G401.6 (cell line): ENCODE measurements at regions not wholly inside any gene's neighbourhood (a gene's known extent, or its start where the extent isn't known, plus 50 kb on each side); places are given as distances from the start of the nearest gene placed in this dataset.

Source experiments
- FAIRE-seq: peaks from 2 replicates; lab custom pipeline; 2012; peaks lifted over from hg19 to GRCh38; lab: Jason Lieb, UNC

DNA sequence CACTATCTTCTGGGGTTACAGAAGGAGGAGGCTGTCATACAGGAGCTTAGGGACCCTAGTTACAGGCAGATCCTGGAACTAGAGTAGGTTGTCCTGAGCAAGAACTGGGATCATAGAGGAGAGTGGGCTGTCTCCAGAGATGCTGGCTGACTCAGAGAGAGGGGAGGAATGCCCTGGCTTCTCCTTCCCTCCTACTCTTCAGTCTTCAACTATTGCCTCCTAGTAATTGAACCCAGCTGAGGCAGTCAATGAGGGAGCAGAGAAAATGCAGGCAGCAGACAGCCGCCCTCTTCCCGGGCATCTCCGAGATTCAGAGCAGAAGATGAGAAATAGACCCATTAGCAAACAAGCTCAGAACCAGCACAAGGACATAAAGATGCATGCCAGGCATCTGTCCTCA lies 118.3 kb upstream of the PDE5A start:
- no peak for FAIRE-seq

DNA sequence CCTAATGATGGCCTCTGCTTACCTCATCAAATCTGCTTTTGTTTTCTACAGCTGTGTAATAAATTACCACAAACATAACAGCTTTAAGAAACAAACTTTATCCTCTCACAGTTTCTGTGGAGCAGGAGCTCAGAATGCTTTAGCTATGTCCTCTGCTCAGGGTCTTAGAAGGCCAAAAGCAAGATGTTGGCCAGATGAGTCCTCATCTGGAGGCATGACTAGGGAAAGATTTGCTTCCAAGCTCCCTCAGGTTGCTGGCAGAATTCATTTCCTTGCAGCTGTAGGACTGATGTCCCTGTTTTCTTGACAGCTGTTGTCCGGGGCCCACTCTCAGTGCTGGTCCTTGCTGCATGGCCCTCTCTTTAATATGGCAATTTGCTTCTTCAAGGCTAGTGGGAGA lies 116.7 kb upstream of the PDE5A start:
- FAIRE-seq = no peak

DNA sequence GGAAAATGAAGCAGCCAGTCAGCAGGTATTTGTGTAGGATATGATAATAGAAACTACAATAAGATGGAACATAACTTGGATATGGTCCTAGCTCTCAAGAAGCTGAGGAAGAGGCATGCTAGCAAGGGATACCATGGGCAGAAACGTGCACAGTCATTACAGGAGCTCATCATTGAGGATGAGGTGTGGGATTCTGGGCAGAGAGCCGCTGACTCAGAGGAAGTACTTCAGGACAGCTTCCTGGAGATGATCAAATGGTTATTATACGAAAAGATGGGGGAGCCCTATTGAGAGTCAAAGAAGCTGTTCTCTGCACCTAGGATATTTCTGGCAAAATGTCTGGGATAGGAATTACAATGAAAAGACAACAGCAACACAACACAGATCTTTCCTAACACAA lies 116.0 kb upstream of the PDE5A start:
- FAIRE-seq = no peak

DNA sequence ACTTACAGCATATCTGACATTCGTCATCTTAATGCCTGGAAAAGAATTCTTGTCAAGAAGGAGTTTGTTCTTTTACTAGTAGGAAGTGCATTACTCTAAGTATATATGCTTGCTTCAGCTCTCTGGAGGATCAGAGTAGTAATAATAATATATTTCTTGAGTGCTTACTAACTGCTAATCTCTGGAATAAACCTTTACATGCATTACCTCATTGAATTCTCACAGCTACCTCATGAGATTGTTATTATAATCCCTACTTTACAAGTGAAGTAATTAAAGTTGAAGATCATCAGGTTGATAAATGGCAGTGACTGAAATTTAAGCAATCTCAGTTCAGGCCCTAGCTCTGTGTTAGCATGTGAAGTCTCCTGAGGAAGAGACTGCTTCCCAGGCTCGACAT lies 115.0 kb upstream of the PDE5A start:
- no peak for FAIRE-seq

DNA sequence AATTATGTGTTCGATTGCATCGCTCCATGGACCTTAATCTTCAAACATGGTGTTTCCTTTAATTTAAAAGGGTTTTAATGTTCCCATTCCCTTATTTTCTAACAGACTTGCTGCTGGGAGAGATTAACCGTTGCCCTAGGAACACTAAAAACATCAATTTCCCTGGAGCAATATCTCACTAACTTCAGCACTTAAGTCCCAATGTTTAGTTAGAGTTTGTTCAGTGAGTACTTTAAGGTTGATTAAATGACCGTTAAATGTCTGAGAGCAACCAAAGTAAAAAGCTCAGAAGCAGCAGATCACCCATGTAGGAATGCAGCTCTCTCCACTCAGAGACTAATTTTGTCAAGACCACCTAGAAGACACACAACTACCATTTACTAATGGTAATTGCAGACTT lies 111.2 kb upstream of the PDE5A start:
- FAIRE-seq = no peak

DNA sequence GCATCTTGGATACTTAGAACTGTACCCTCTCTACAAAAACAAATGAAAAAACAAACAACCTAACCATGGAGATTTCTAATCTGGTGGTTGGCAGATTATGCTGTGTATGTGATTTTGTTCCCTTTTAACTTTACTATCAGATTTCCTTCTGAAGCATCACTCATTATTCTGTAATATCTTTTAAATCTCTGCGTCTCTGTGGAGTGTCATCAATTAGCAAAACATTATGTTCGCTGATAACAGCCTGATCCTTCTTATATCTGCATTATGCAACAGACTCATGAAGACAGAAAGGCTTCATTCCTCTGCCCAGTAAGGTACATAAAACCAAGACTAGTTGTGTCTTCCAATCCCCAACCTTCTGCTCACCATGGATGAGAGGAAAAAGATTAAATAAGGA lies 110.3 kb upstream of the PDE5A start:
- FAIRE-seq = no peak

DNA sequence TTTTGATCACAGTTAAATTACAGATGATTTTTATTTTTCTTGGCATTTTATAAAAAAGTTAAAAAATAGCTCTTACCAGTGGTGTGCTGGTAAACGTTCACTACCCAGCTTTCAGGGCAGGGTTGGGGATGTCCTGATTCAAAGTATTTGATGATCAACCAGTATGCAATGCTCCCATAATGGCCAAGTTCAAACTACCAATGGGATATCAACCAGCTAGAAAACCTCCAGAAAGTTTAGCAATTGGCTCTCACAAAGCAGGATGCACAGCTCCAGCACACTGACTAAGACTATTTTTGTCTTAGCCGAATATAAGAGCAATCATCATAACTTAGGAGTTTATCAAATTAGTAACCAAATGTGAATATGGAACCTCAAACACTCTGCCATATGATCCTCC lies 108.0 kb upstream of the PDE5A start:
- no peak for FAIRE-seq

DNA sequence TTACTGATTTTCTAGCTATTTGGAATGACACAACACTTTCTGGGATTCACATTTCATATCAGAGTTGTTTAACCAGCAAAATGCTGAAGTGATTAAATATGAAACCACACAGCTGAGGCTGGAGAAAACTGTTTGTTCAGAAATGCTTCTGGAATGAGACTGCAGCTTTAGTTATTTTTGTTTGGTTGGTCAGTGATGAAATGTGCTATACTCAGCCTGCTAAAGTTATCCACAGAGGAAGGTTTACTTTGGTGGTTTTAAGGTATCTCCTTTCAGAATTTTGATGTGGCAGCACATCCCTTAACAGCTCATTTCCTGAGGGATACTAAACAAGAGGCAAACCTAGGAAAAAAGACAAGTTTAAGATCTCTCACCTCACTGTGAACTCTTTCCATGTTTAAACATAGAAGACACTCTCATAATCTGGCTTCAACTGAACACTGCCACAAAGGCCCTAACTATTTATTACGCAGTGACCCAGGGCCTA lies 106.6 kb upstream of the PDE5A start:
- no peak for FAIRE-seq

DNA sequence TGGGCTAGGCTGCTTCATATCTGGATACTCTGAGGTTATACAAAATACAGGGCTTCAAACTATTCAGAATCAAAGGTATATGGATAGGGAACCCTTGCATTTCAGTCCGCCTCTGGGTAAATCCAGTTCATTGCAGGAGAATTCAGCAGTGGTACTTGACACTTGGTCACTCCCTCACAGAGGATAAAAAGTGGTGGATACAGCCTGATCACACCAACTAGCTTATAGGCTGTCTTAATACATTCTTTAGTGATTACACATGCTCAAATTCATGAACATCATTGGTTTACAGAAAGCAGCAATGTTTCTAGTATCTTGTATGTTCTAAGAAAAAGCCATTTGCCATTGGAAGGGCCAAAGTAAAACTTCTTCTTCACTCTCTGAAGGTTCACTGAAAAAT lies 104.8 kb upstream of the PDE5A start:
- no peak for FAIRE-seq

DNA sequence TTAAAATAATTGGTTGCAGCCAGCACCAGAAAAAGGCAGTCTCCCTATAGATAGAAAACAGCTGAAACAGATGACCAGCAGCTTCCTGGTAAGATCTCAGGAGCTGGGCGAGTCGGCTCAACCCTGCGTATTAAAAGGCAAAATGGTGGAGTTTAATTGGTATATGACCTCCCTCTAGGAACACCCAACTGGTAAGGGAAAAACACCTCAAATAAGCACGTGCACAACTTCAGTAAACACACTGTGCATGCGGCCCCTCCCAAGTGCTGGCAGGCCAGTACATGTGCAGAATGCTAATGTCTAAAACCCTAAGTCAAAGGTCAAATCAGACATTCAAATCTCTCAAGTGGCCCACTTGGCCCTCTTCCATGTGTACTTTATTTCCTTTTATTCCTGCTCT lies 103.2 kb upstream of the PDE5A start:
- FAIRE-seq = no peak

DNA sequence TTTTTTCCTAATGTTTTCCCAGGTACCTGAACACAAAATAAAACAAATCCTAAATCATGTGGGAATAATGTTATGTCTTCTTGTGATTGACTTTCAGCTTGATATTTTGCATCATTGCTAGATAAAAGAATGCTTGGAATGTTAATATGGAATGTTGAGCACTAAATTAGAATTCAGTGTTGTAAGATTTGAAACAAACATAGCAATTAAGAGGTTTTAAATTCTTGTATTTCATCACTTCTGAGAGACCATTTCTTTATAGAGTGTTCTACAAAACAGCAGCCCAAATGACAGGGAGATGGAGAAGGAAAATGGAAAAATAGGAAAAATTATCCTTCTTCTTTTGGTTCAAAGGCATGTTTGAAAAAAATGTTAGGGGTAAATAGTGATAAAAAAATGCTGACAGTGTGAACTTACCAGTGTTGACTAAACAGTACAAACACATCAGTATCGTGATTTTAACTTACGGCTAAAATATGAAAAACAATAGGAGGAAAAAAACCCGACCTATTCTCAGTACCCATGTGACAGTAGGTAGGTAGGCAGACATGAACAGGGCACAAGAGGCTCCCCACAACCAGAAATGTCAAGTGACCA lies 102.6 kb upstream of the PDE5A start:
- FAIRE-seq = no peak

DNA sequence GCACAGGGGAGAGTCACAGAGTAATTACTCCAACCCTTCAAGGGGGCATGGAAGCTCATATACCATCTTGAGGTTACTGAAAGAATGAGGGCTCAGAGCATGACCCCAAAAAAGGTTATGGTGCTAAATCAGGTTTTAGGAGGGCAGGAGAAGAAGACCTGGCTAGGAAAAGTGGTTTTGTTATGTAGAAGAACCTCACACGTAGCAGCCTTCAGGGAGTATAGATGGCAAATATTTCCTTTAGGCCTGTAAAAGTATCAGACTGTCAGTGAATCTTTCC lies 102.0 kb upstream of the PDE5A start:
- no peak for FAIRE-seq

DNA sequence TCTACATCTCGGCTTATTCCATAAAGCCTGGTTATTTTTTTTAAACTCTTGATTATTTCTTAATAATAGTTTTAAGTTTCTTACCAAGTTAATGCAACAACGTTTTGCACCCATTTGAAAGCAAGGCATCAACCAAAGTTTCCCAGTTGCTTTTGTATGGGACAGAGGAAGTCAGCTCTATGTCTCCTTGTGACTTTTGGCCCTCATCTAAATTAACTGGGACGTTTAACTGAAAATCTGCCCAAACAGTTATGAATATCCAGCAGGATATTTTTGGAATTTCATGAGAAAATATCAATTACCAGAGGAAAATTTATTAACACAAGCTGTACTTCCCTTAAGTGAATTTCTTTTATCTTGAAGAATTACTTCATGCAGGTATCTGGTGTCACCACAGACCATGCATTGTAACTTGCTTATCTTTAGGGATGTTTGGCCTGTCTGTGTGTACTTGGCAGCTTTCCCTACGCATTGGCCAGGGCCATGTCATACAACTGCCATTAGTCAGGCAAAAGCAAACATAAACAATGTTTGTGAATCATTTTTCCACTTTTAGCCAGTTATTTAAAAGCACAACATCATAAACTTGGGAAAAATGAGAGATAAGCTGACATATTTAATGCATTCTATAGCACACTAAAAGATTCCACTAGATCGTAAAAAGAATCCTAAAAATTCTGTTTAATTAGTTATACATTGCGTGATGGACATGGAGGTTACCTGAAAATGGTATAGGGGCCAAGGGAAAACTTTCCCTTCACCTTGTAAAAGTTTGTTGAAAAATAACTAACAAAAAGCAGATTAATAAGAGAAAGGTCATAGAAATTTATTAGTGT lies 101.4 kb upstream of the PDE5A start:
- no peak for FAIRE-seq

DNA sequence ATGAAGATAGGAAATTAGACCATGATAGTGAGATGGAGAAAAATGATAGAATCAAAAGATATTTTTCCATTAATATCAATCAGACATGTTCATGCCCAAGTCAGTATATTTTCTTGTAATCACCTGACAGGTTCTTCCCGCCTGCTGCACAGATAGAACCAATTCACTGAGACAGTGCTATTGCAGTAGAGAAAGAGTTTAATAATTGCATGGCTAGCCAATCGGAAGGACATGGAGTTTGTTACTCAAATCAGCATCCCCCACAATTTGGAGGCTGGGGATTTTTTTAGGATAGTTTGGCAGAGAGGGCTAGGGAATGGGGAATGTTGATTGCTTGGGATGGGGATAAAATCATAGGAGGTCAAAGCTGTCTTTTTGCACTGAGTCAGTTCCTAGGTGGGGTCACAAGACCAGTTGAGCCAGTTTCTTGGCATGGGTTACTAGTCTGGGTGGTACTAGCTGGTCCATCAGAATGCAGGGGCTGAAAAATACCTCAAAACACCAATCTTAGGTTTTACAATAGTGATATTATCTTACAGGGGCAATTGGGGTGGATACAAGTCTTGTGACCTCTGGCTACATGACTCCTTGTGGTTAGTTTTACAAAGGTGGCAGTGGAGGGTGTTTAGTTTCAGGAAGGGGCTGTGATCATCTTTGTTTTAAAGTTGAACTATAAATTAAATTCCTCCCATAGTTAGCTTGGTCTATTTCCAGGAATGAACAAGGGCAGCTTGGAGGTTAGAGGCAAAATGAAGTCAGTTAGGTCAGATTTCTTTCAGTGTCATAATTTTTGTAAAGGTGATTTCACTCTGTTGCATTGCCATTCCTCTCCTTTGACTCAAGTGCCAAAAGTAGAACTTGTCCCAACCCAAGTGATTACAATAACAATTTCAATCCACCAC lies 100.3 kb upstream of the PDE5A start:
- FAIRE-seq = no peak

DNA sequence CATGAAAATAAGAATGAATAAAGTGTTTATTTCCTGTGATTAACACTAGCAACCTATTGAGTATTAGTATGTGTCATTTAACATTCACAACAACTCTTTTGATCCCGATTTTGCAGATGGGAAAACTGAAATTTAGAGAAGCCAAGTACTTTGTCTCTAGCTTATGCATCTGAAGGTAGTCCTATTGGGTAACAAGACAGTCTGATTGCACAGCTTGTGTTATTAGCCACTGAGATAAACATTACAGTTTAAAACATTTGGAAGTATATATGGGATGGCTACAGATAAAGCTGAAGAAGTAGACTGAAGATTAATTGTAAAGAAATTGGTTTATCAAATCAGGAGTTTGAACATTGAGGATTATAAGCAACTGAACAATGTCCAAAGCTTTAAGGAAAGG lies 99.6 kb upstream of the PDE5A start:
- FAIRE-seq = no peak

DNA sequence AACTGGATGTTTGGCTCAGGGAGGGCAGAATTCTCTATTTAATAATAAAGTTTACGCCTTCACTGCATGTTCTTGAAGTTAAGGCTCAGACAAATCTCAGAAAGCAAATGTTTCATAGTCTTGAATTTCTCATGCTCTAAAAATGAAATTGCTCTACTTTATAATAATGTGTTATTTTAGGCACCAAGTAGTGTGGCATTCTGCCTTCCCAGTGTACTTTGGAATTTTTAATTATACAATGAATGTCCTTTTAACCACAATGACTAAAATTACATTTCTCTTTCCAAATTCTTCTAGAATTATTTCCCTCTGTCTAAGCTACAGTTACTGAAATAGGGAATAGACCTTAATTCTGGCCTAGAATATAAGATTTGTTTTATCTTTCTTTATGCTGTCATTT lies 97.9 kb upstream of the PDE5A start:
- no peak for FAIRE-seq

DNA sequence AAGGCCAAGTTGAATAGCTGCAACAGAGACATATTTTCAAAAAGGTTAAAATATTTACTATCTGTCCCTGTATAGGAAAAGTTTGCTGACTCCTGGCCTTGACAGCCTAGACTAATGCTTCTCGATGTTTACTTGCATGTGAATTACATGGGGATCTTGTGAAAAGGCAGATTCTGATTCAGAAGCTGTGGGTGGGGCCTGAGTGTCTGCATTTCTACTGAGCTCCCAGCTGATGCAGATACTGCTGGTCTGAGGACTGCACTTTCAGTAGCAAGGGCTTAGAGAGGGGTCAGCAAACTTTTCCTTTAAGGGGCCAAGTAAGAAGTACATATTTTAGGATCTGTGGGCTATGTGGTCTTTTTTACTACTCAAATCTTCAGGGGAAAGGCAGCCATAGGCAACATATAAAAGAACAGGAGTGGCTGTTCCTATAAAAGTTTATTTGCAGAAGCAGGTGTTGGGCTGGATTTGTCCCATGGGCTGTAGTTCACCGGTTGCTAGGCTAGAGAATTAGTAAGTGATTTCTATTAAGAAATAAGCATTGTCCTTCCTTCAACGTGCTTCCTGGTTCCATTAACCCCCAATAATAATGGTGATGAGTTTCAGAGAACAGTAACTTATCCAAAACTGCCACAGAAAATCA lies 97.2 kb upstream of the PDE5A start:
- FAIRE-seq = no peak

DNA sequence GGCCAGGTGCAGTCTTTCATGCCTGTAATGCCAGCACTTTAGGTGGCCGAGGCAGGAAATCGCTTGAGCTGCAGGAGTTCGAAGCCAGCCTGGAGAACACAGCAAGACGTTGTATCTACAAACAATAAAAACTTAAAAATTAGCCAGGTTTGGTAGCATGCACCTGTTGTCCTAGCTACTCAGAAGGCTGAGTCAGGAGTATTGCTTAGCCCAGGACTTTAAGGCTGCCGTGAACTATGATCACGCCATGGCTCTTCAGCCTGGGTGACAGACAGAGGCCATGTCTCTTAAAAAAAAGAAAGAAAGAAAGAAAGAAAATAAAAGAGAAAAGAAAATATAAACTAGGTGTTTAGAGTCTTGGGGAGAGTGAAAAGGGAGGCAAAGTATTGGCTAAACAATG lies 96.4 kb upstream of the PDE5A start:
- no peak for FAIRE-seq

DNA sequence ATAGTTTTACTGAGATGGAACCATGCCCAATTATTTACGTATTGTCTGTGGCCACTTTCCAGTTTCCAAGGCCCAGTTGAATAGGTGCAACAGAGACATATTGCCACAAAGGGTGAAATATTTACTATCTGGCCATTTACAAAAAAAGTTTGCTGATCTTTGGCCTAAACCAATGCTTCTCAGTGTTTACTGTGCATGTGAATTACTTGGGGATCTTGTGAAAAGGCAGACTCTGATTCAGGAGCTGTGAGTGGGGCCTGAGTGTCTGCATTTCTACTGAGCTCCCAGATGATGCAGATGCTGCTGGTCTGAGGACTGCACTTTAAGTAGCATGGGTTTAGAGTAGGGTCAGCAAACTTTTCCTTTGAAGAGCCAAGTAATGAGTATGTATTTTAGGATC lies 94.1 kb upstream of the PDE5A start:
- no peak for FAIRE-seq

DNA sequence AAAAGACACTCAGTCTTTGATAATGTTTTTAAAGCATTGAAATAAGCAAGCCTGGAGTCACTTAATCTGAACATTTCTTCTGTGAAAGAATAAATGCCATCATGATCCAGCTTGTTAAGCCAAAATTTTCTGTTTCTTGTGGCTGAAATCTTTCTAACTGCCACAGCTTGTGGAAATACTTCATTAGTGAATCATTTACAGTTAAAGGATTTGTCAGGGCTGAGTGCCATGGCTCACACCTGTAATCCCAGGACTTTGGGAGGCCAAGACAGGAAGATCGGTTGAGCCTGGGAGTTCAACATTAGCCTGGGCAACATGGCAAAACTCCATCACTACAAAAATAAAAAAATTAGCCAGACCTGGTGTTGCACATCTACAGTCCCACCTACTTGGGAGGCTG lies 93.3 kb upstream of the PDE5A start:
- FAIRE-seq = no peak

DNA sequence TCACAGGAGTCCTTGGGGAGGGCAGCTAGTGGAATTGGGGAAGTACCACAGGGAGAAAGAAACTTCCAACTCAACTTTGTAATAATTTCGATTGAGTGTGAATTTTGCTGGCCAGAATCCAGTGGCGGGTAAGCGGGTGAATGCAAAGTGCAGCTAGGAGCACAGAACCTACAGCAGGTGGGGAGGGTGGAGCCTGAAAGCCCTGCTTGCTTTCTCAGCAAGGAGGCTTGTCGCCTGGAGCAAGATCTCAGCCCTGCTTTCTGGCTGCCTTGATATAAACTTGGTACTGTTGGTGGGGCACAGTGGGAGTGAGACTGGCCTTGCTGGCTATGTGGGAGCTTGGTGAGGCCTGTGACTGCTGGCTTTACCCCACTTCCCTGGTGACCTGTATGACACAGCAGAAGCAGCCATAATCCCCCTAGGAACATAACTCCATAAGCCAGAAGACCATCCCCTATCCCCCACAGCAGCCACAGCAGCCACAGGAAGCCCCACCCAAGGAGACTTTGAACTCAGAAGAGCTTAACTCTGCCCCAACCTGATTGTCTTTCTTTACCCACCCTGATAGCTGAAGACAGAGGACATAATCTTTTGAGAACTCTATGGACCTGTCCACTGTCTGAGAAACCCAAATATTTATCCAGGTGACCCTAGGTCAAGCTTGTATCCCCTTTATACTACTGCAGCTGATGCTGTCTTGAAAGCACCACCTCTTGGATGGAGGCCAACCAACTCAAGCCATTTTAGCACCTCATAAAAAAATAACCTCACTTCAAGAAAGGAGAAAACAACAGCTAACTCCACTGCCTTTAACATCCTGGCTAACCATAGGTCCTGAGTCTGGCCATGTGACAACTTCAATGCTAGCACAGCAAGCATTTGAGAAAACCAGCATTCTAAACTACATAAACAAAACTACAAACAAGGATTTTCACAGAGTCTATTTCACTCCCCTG lies 87.2 kb upstream of the PDE5A start:
- FAIRE-seq = no peak

DNA sequence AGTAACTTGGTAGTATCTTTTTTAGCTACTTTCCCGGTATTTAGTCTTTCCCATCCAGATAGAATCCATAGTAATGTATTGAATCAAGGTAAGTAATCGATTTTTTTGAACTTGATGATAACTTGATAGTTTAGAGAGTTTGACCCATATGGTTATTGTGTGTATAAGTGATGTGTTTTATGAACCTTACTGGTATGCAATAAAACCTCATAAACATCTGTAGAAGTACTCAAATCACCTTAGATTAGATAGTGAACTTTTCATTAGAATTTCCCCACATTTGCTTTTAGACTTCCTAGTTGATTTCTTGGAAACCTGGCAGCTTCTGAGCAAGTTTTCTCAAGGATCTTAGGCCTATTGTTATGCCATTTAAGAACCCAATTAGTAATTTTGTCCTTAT lies 80.8 kb upstream of the PDE5A start:
- no peak for FAIRE-seq
